Activated naive CD4-positive, alpha-beta T cell treated with anti-CD3 and anti-CD28 coated beads, Interleukin-2, amount 50 U/mL, for 24 hours (primary cell): ENCODE measurements at regions not wholly inside any gene's neighbourhood (a gene's known extent, or its start where the extent isn't known, plus 50 kb on each side); places are given as distances from the start of the nearest gene placed in this dataset.

ENCODE experiments used
- H3K27ac Mint-ChIP-seq: one replicate; pipeline ENCODE4 v1.8.0; 2021; ENCODE audit warnings: mild to moderate bottlenecking, mixed read lengths
- H3K27me3 Mint-ChIP-seq: one replicate; pipeline ENCODE4 v1.8.0; 2021; ENCODE audit warnings: mixed read lengths
- H3K36me3 Mint-ChIP-seq: one replicate; pipeline ENCODE4 v1.8.0; 2021; ENCODE audit warnings: mixed read lengths
- H3K4me1 Mint-ChIP-seq: one replicate; pipeline ENCODE4 v1.8.0; 2021; ENCODE audit warnings: mixed read lengths
- H3K4me3 Mint-ChIP-seq: one replicate; pipeline ENCODE4 v1.8.0; 2021; ENCODE audit warnings: mild to moderate bottlenecking, mixed read lengths
- H3K9me3 Mint-ChIP-seq: one replicate; pipeline ENCODE4 v1.8.0; 2021; ENCODE audit warnings: mixed read lengths

GRCh38 chr2:53485021-53485728 lies 282.4 kb upstream of the CHAC2 start:
- no peaks in the 10 kb centered on the region for H3K4me1 Mint-ChIP-seq
- H3K36me3 Mint-ChIP-seq = no peaks in the 10 kb centered on the region
- H3K27me3 Mint-ChIP-seq = no peaks in the 10 kb centered on the region
- no peak overlapping the region for H3K4me3 Mint-ChIP-seq
- H3K27ac Mint-ChIP-seq = no peak overlapping the region
- H3K9me3 Mint-ChIP-seq = no peaks in the 10 kb centered on the region

- no peaks in the 10 kb centered on the region for H3K4me1 Mint-ChIP-seq
- no peaks in the 10 kb centered on the region for H3K9me3 Mint-ChIP-seq
- no peaks in the 10 kb centered on the region for H3K36me3 Mint-ChIP-seq
- H3K4me3 Mint-ChIP-seq = no peak overlapping the region
- H3K27me3 Mint-ChIP-seq = no peaks in the 10 kb centered on the region
- no peak overlapping the region for H3K27ac Mint-ChIP-seq
Measured at GRCh38 chr2:53484531-53484930, 283.1 kb upstream of the CHAC2 start.

- Mint-ChIP-seq H3K27me3 (no peaks in the 10 kb centered on the region), H3K9me3 (no peaks in the 10 kb centered on the region), H3K36me3 (no peaks in the 10 kb centered on the region), H3K27ac (no peak overlapping the region), H3K4me1 (no peaks in the 10 kb centered on the region), H3K4me3 (no peak overlapping the region)
Measured at GRCh38 chr2:53477517-53477916, 290.1 kb upstream of the CHAC2 start.

GRCh38 chr2:53476834-53477233 lies 290.8 kb upstream of the CHAC2 start:
- Mint-ChIP-seq H3K4me3 (no peak overlapping the region), H3K27ac (no peak overlapping the region), H3K9me3 (no peaks in the 10 kb centered on the region), H3K27me3 (no peaks in the 10 kb centered on the region), H3K36me3 (no peaks in the 10 kb centered on the region), H3K4me1 (no peaks in the 10 kb centered on the region)

GRCh38 chr2:53475766-53476165 lies 291.8 kb upstream of the CHAC2 start:
- H3K27me3 Mint-ChIP-seq = no peaks in the 10 kb centered on the region
- H3K9me3 Mint-ChIP-seq = no peaks in the 10 kb centered on the region
- no peaks in the 10 kb centered on the region for H3K36me3 Mint-ChIP-seq
- no peak overlapping the region for H3K27ac Mint-ChIP-seq
- H3K4me1 Mint-ChIP-seq = no peaks in the 10 kb centered on the region
- H3K4me3 Mint-ChIP-seq = no peak overlapping the region

- no peaks in the 10 kb centered on the region for H3K36me3 Mint-ChIP-seq
- H3K27me3 Mint-ChIP-seq = no peaks in the 10 kb centered on the region
- H3K4me1 Mint-ChIP-seq = no peaks in the 10 kb centered on the region
- H3K9me3 Mint-ChIP-seq = no peaks in the 10 kb centered on the region
- no peak overlapping the region for H3K4me3 Mint-ChIP-seq
- H3K27ac Mint-ChIP-seq = no peak overlapping the region
Measured at GRCh38 chr2:53475321-53475720, 292.3 kb upstream of the CHAC2 start.

GRCh38 chr2:53474914-53475313 lies 292.7 kb upstream of the CHAC2 start:
- no peaks in the 10 kb centered on the region for H3K36me3 Mint-ChIP-seq

GRCh38 chr2:53473775-53474311 lies 293.8 kb upstream of the CHAC2 start:
- Mint-ChIP-seq H3K4me3 (no peak overlapping the region), H3K27me3 (no peaks in the 10 kb centered on the region)

More at GRCh38 chr2:53474914-53475313, 292.7 kb upstream of the CHAC2 start:
- Mint-ChIP-seq H3K9me3 (no peaks in the 10 kb centered on the region), H3K4me1 (no peaks in the 10 kb centered on the region), H3K27me3 (no peaks in the 10 kb centered on the region), H3K4me3 (no peak overlapping the region), H3K27ac (no peak overlapping the region)

GRCh38 chr2:53473236-53473635 lies 294.4 kb upstream of the CHAC2 start:
- H3K4me3 Mint-ChIP-seq = no peak overlapping the region
- no peaks in the 10 kb centered on the region for H3K9me3 Mint-ChIP-seq
- H3K4me1 Mint-ChIP-seq = no peaks in the 10 kb centered on the region
- no peaks in the 10 kb centered on the region for H3K36me3 Mint-ChIP-seq
- no peaks in the 10 kb centered on the region for H3K27me3 Mint-ChIP-seq
- no peak overlapping the region for H3K27ac Mint-ChIP-seq

More at GRCh38 chr2:53473775-53474311, 293.8 kb upstream of the CHAC2 start:
- Mint-ChIP-seq H3K9me3 (no peaks in the 10 kb centered on the region), H3K4me1 (no peaks in the 10 kb centered on the region), H3K27ac (no peak overlapping the region), H3K36me3 (no peaks in the 10 kb centered on the region)

GRCh38 chr2:53467467-53468180 lies 300.0 kb upstream of the CHAC2 start:
- no peaks in the 10 kb centered on the region for H3K36me3 Mint-ChIP-seq
- no peaks in the 10 kb centered on the region for H3K9me3 Mint-ChIP-seq
- no peak overlapping the region for H3K4me3 Mint-ChIP-seq
- H3K27ac Mint-ChIP-seq = no peak overlapping the region
- H3K27me3 Mint-ChIP-seq = peaks cover 2% of the 10 kb centered on the region
- no peaks in the 10 kb centered on the region for H3K4me1 Mint-ChIP-seq

- H3K4me1 Mint-ChIP-seq = no peaks in the 10 kb centered on the region
Measured at GRCh38 chr2:53463806-53464726, 303.5 kb upstream of the CHAC2 start.

GRCh38 chr2:53460937-53461336 lies 306.7 kb upstream of the CHAC2 start:
- H3K9me3 Mint-ChIP-seq = no peaks in the 10 kb centered on the region
- no peak overlapping the region for H3K27ac Mint-ChIP-seq
- no peaks in the 10 kb centered on the region for H3K4me1 Mint-ChIP-seq
- no peak overlapping the region for H3K4me3 Mint-ChIP-seq
- peaks cover 2% of the 10 kb centered on the region for H3K27me3 Mint-ChIP-seq
- H3K36me3 Mint-ChIP-seq = no peaks in the 10 kb centered on the region

More at GRCh38 chr2:53463806-53464726, 303.5 kb upstream of the CHAC2 start:
- peaks cover 2% of the 10 kb centered on the region for H3K27me3 Mint-ChIP-seq
- no peak overlapping the region for H3K4me3 Mint-ChIP-seq
- H3K36me3 Mint-ChIP-seq = no peaks in the 10 kb centered on the region
- no peak overlapping the region for H3K27ac Mint-ChIP-seq
- H3K9me3 Mint-ChIP-seq = no peaks in the 10 kb centered on the region

GRCh38 chr2:53460347-53460746 lies 307.3 kb upstream of the CHAC2 start:
- Mint-ChIP-seq H3K27me3 (no peaks in the 10 kb centered on the region), H3K4me1 (no peaks in the 10 kb centered on the region), H3K36me3 (no peaks in the 10 kb centered on the region), H3K4me3 (no peak overlapping the region), H3K9me3 (no peaks in the 10 kb centered on the region), H3K27ac (no peak overlapping the region)

- no peaks in the 10 kb centered on the region for H3K9me3 Mint-ChIP-seq
Measured at GRCh38 chr2:53455094-53455493, 312.5 kb upstream of the CHAC2 start.

GRCh38 chr2:53452957-53453748 lies 314.5 kb upstream of the CHAC2 start:
- Mint-ChIP-seq H3K9me3 (no peaks in the 10 kb centered on the region), H3K27ac (no peak overlapping the region), H3K27me3 (peaks cover under 1% of the 10 kb centered on the region), H3K36me3 (no peaks in the 10 kb centered on the region), H3K4me1 (no peaks in the 10 kb centered on the region), H3K4me3 (no peak overlapping the region)

More at GRCh38 chr2:53455094-53455493, 312.5 kb upstream of the CHAC2 start:
- H3K27ac Mint-ChIP-seq = no peak overlapping the region
- no peaks in the 10 kb centered on the region for H3K27me3 Mint-ChIP-seq
- H3K4me3 Mint-ChIP-seq = no peak overlapping the region
- H3K4me1 Mint-ChIP-seq = no peaks in the 10 kb centered on the region
- H3K36me3 Mint-ChIP-seq = no peaks in the 10 kb centered on the region
